Body of pancreas (tissue), 4 donors: ENCODE measurements at regions not wholly inside any gene's neighbourhood (a gene's known extent, or its start where the extent isn't known, plus 50 kb on each side); places are given as distances from the start of the nearest gene placed in this dataset.

Experiments
- ATAC-seq: fragments of 150-250 bp; one replicate; pipeline ENCODE4 v1.9.1; 2016
- DNase-seq, 4 donors: peaks; one replicate each; pipeline ENCODE4 v3.0.0-alpha.2; 2019
- H3K27ac ChIP-seq, 4 donors: fragments of 200-600 bp; sonication (generic); 1 replicate in 3 of 4; 2 replicates in 1 of 4; pipeline versions ENCODE4 v1.5.1 to v1.6.1; 2016 to 2019; ENCODE audit warnings: mild to moderate bottlenecking in 1 of 4, mixed read lengths in 1 of 4, moderate library complexity in 1 of 4
- H3K27me3 ChIP-seq, 2 donors: fragments of 200-600 bp; sonication (generic); one replicate each; pipeline ENCODE4 v1.6.0; 2016; ENCODE audit warnings: mild to moderate bottlenecking in 1 of 2
- H3K36me3 ChIP-seq, 2 donors: fragments of 200-600 bp; sonication (generic); replicated peaks in 1 of 2; 2 replicates each; pipeline ENCODE4 v1.5.1; 2016; ENCODE audit warnings: low read depth in 2 of 2; ENCODE audit not compliant: insufficient read depth in 1 of 2
- H3K4me1 ChIP-seq: fragments of 200-600 bp; sonication (generic); one replicate; pipeline ENCODE4 v1.6.0; 2016
- H3K4me3 ChIP-seq, 2 donors: fragments of 200-600 bp; sonication (generic); 1 replicate in 1 of 2; 2 replicates in 1 of 2; pipeline ENCODE4 v1.5.1; 2016 to 2019
- H3K9me3 ChIP-seq, 3 donors: fragments of 200-600 bp; sonication (generic); 1 replicate in 2 of 3; 2 replicates in 1 of 3; pipeline ENCODE4 v1.5.1; 2016
- POLR2A ChIP-seq, 3 donors: fragments of 450-650 bp; IDR thresholded peaks; one replicate each; pipeline ENCODE4 v1.6.1; 2016; ENCODE audit warnings: antibody characterized with exemption in 3 of 3, mild to moderate bottlenecking in 2 of 3
- WGBS, 2 donors: methylation state at CpG; one replicate each; pipeline ENCODE4 v1.1.5; 2017; 5-methylcytosine and 5-hydroxymethylcytosine counted together
- intact Hi-C: fragments of 100-400 bp; cut with DNase I; formaldehyde crosslinking; loops from one replicate; pipeline ENCODE4 v1.15.1; 2023
- TF ChIP-seq, protein P1 (sequence below), 7 experiments: fragments of 450-650 bp in 4 of 7; fragments of 200-600 bp in 3 of 7; sonication (generic) in 3 of 7; IDR thresholded peaks; one replicate each; pipeline ENCODE4 v1.5.1; 2016 to 2019; ENCODE audit warnings: antibody characterized with exemption in 7 of 7

DNA sequence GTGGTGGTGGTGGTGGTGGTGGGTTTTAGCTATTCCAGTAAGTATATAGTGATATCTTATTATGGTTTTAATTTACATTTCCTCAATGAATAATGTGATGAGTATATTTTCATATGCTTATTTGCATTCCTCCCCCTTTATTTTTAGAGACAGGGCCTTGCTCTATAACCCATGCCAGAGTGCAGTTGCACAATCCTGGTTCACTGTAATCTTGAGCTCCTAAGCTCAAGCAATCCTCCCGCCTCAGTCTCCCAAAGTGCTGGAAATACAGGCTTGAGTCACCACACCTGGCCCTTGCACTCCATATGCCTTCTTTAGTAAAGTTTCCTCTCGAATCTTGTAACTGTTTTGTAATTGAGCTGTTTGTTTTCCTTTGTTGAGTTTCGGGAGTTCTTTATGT lies 577.7 kb upstream of the AUTS2 start:
- intact Hi-C loops = no loop called here
- H3K36me3 ChIP-seq = no peaks in the 10 kb centered on the region

DNA sequence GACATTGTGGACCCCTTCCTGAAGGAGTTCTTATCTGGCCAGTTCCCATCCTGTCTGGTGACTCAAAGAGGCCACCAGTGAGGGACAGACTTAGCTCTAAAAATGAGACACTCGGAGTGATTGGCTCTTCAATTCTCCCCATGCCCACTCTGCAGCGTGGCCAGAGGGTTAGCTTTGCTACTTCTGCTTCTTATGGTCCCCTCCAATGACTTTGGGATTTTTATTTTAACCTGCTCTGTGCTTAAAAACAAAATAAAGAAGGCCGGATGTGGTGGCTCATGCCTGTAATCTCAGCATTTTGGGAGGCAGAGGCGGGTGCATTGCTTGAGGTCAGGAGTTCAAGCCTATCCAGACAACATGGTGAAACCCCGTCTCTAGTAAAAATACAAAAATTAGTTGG lies 573.0 kb upstream of the AUTS2 start:
- intact Hi-C loops = no loop called here
- 66% methylated on average over 5 of the region's 5 CpGs for WGBS, 2 donors
- TF ChIP-seq, protein P1, sequence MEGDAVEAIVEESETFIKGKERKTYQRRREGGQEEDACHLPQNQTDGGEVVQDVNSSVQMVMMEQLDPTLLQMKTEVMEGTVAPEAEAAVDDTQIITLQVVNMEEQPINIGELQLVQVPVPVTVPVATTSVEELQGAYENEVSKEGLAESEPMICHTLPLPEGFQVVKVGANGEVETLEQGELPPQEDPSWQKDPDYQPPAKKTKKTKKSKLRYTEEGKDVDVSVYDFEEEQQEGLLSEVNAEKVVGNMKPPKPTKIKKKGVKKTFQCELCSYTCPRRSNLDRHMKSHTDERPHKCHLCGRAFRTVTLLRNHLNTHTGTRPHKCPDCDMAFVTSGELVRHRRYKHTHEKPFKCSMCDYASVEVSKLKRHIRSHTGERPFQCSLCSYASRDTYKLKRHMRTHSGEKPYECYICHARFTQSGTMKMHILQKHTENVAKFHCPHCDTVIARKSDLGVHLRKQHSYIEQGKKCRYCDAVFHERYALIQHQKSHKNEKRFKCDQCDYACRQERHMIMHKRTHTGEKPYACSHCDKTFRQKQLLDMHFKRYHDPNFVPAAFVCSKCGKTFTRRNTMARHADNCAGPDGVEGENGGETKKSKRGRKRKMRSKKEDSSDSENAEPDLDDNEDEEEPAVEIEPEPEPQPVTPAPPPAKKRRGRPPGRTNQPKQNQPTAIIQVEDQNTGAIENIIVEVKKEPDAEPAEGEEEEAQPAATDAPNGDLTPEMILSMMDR (IDR thresholded peaks at IDR 0.05) = no peak
- TF ChIP-seq POLR2A (IDR thresholded peaks at IDR 0.05) = no peak
- H3K36me3 ChIP-seq = no peaks in the 10 kb centered on the region
- no peak for DNase-seq
- H3K4me1 ChIP-seq = no peaks in the 10 kb centered on the region
- ATAC-seq = no peak
- H3K27me3 ChIP-seq = no peaks in the 10 kb centered on the region
- no peaks in the 10 kb centered on the region for H3K9me3 ChIP-seq
- H3K4me3 ChIP-seq = no peak overlapping the region
- H3K27ac ChIP-seq = no peak overlapping the region

More for the DNA sequence above, 577.7 kb upstream of the AUTS2 start:
- Histone ChIP-seq H3K27ac (no peak overlapping the region), H3K4me1 (no peaks in the 10 kb centered on the region), H3K9me3 (no peaks in the 10 kb centered on the region), H3K4me3 (no peak overlapping the region), H3K27me3 (no peaks in the 10 kb centered on the region)
- no peak for ATAC-seq
- no peak for DNase-seq
- TF ChIP-seq, protein P1 (IDR thresholded peaks at IDR 0.05) = no peak
- TF ChIP-seq POLR2A (IDR thresholded peaks at IDR 0.05) = no peak
- WGBS, 2 donors = 66 to 68% methylated on average over 3 of the region's 3 CpGs

DNA sequence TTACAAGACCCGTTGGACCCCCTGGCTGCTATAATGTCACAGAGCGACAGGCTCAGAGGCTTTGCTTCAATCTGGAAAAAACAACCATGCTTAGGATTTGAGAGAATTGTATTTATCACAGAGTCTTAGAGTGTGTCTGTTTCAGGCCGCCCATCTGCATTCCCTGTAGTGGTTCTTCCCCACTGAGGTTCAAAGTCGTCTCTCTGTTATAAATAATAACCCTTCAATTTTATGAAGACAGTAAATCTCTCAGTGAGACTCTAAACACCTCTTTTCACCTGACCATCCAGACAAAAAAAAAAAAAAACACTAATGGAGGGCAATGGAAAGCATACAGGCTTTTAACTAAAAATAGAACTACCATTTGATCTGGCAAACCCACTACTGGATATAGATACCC lies 565.4 kb upstream of the AUTS2 start:
- Histone ChIP-seq H3K4me3 (no peak overlapping the region), H3K36me3 (no peaks in the 10 kb centered on the region), H3K4me1 (no peaks in the 10 kb centered on the region), H3K27ac (no peak overlapping the region), H3K27me3 (no peaks in the 10 kb centered on the region), H3K9me3 (no peaks in the 10 kb centered on the region)
- TF ChIP-seq, protein P1 (IDR thresholded peaks at IDR 0.05) = no peak
- TF ChIP-seq POLR2A (IDR thresholded peaks at IDR 0.05) = no peak
- intact Hi-C loops = no loop called here
- ATAC-seq = no peak
- DNase-seq = no peak
- 56 to 68% methylated on average over 4 of the region's 4 CpGs for WGBS, 2 donors

DNA sequence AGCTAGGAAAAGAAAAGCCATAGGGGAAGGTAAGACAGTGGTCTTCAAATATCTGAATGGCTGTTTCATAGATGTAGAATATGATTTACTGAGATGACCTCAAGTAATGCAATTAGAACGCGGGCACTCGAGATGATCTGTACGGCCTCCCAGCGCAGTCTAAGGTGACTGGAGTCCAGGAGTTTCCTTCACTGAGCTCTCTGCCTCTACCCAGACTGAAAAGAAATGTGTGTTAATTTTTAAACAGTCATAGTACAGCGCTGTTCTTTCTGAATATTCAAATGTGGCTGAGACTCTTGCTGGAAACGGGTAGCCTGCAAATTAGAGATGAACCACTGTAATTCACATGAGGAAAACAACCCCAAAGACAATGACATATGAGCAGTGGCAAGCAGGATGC lies 562.4 kb upstream of the AUTS2 start:
- DNase-seq (no peak), ATAC-seq (no peak)
- H3K4me3 ChIP-seq = no peak overlapping the region
- intact Hi-C loops = no loop called here
- no peaks in the 10 kb centered on the region for H3K27me3 ChIP-seq
- 57 to 59% methylated on average over 7 of the region's 7 CpGs for WGBS, 2 donors
- no peak overlapping the region for H3K27ac ChIP-seq
- no peaks in the 10 kb centered on the region for H3K4me1 ChIP-seq
- TF ChIP-seq POLR2A (IDR thresholded peaks at IDR 0.05) = no peak
- TF ChIP-seq, protein P1 (IDR thresholded peaks at IDR 0.05) = no peak
- H3K9me3 ChIP-seq = no peaks in the 10 kb centered on the region
- H3K36me3 ChIP-seq = no peaks in the 10 kb centered on the region

DNA sequence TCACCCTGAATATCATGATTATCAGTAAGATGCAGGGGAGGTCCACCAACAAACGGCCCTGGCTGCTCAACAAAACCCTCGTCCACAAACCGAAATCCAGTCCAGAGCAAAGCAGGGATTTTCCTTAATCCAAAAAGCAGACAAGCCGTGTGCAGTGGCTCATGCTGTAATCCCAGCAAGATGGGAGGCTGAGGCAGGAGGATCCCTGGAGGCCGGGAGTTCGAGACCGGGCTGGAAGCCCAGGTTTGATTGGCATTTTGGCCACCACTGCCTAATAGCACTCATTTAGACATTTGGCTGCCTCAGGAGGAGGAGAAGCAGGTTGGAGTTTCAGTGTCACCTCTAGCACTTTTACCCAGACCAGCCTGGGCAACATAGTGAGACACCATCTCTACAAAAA lies 562.0 kb upstream of the AUTS2 start:
- no peak for DNase-seq
- H3K27ac ChIP-seq = no peak overlapping the region
- no peak for ATAC-seq
- H3K4me3 ChIP-seq = no peak overlapping the region
- H3K36me3 ChIP-seq = no peaks in the 10 kb centered on the region
- H3K4me1 ChIP-seq = no peaks in the 10 kb centered on the region
- intact Hi-C loops = no loop called here
- 56 to 73% methylated on average over 7 of the region's 7 CpGs for WGBS, 2 donors
- H3K27me3 ChIP-seq = no peaks in the 10 kb centered on the region
- TF ChIP-seq POLR2A (IDR thresholded peaks at IDR 0.05) = no peak
- TF ChIP-seq, protein P1 (IDR thresholded peaks at IDR 0.05) = no peak
- H3K9me3 ChIP-seq = no peaks in the 10 kb centered on the region
